Brain pericyte (primary cell): ENCODE measurements at regions not wholly inside any gene's neighbourhood (a gene's known extent, or its start where the extent isn't known, plus 50 kb on each side); places are given as distances from the start of the nearest gene placed in this dataset.
"Not testable (repeated sequence)": the region's sequence is repeated elsewhere in the genome, so short reads cannot be mapped to it uniquely, and the experiment has no call there.

Experiments
- DNase-seq: peaks from one replicate; pipeline ENCODE4 v3.0.0-alpha.2; 2012; ENCODE audit warnings: low read depth, low spot score

- DNase-seq: no peak
Observed at GRCh38 chr13:44664308-44664707, 88.2 kb upstream of the TSC22D1 start.

GRCh38 chr13:44662515-44662914, 86.4 kb upstream of the TSC22D1 start:
- DNase-seq: no peak

GRCh38 chr13:44661936-44662335, 85.8 kb upstream of the TSC22D1 start:
- no peak for DNase-seq

GRCh38 chr13:44660050-44660449, 83.9 kb upstream of the TSC22D1 start:
- DNase-seq: no peak

- no peak for DNase-seq
Observed at GRCh38 chr13:44652962-44653660, 77.0 kb upstream of the TSC22D1 start.

- DNase-seq: no peak
Observed at GRCh38 chr13:44652168-44652567, 76.0 kb upstream of the TSC22D1 start.

- no peak for DNase-seq
Observed at GRCh38 chr13:44651724-44652123, 75.6 kb upstream of the TSC22D1 start.

- DNase-seq: no peak
Observed at GRCh38 chr13:44651209-44651608, 75.1 kb upstream of the TSC22D1 start.

- DNase-seq: no peak
Observed at GRCh38 chr13:44649834-44650233, 73.7 kb upstream of the TSC22D1 start.

GRCh38 chr13:44649104-44649428, 72.9 kb upstream of the TSC22D1 start:
- no peak for DNase-seq

- DNase-seq: no peak
Observed at GRCh38 chr13:44648392-44649103, 72.4 kb upstream of the TSC22D1 start.

- DNase-seq: not testable (repeated sequence)
Observed at GRCh38 chr13:44647560-44647959, 71.4 kb upstream of the TSC22D1 start.

- no peak for DNase-seq
Observed at GRCh38 chr13:44646044-44646443, 69.9 kb upstream of the TSC22D1 start.

GRCh38 chr13:44643256-44643655, 67.1 kb upstream of the TSC22D1 start:
- no peak for DNase-seq

GRCh38 chr13:44637581-44637980, 61.5 kb upstream of the TSC22D1 start:
- no peak for DNase-seq

GRCh38 chr13:44629465-44630183, 53.5 kb upstream of the TSC22D1 start:
- no peak for DNase-seq

GRCh38 chr13:44628826-44629225, 52.7 kb upstream of the TSC22D1 start:
- not testable (repeated sequence) for DNase-seq

GRCh38 chr13:44627441-44627840, 51.3 kb upstream of the TSC22D1 start:
- no peak for DNase-seq

- DNase-seq: no peak
Observed at GRCh38 chr13:44626176-44626575, 50.0 kb upstream of the TSC22D1 start.
